Gastroesophageal sphincter (tissue), 3 donors: ENCODE measurements at regions not wholly inside any gene's neighbourhood (a gene's known extent, or its start where the extent isn't known, plus 50 kb on each side); places are given as distances from the start of the nearest gene placed in this dataset.

Experiments used
- POLR2A ChIP-seq, 2 donors: fragments of 450-650 bp; IDR thresholded peaks; one replicate each; pipeline ENCODE4 v1.6.1; 2017; ENCODE audit warnings: antibody characterized with exemption in 2 of 2, mild to moderate bottlenecking in 2 of 2, moderate library complexity in 1 of 2
- TF ChIP-seq, protein P1 (sequence below), 4 experiments: fragments of 200-600 bp in 2 of 4; fragments of 450-650 bp in 2 of 4; sonication (generic) in 1 of 4; IDR thresholded peaks; one replicate each; pipeline ENCODE4 v1.5.1; 2017 to 2019; ENCODE audit warnings: antibody characterized with exemption in 4 of 4, mild to moderate bottlenecking in 2 of 4, moderate library complexity in 2 of 4

DNA sequence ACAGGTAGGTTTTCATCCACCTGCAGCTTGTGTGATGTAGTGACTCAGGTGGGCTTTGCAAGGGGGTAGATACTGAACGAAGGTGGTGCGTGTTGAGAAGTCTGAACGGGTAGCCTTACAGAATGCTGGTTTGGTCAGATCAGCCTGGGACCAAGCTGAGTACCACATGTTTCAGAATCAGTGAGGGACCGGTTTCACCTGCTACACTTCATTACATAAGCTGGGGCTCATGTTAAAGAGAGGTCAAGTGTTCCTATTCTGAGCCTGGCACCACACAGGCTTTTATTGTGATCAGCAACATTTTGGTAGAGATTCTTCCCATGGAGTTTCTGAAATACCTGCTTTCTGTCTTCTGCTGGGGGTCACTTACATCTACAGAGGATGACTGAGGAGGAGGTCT is 207.4 kb upstream of the EEF2KMT start:
- TF ChIP-seq POLR2A (IDR thresholded peaks at IDR 0.05) = no peak
- TF ChIP-seq, protein P1, sequence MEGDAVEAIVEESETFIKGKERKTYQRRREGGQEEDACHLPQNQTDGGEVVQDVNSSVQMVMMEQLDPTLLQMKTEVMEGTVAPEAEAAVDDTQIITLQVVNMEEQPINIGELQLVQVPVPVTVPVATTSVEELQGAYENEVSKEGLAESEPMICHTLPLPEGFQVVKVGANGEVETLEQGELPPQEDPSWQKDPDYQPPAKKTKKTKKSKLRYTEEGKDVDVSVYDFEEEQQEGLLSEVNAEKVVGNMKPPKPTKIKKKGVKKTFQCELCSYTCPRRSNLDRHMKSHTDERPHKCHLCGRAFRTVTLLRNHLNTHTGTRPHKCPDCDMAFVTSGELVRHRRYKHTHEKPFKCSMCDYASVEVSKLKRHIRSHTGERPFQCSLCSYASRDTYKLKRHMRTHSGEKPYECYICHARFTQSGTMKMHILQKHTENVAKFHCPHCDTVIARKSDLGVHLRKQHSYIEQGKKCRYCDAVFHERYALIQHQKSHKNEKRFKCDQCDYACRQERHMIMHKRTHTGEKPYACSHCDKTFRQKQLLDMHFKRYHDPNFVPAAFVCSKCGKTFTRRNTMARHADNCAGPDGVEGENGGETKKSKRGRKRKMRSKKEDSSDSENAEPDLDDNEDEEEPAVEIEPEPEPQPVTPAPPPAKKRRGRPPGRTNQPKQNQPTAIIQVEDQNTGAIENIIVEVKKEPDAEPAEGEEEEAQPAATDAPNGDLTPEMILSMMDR (IDR thresholded peaks at IDR 0.05) = no peak
